H1 (cell line): ENCODE measurements at regions not wholly inside any gene's neighbourhood (a gene's known extent, or its start where the extent isn't known, plus 50 kb on each side); places are given as distances from the start of the nearest gene placed in this dataset.

Experiments
- ASH2L ChIP-seq: fragments of 200-600, 300-600 bp; sonication (generic); IDR thresholded peaks from one replicate; pipeline ENCODE4 v1.7.1; 2017; ENCODE audit warnings: low read length
- BACH1 ChIP-seq: IDR thresholded peaks from 2 replicates; pipeline ENCODE4 v1.6.1; 2012; ENCODE audit warnings: low read length, improper control_type of control experiment
- BCL11A ChIP-seq, 2 experiments: IDR thresholded peaks; one replicate each; pipeline ENCODE4 v1.6.1; 2011; ENCODE audit warnings: low read depth in 2 of 2, low read length in 2 of 2, mild to moderate bottlenecking in 2 of 2
- CHD2 ChIP-seq: IDR thresholded peaks from 2 replicates; pipeline ENCODE4 v1.6.1; 2012; ENCODE audit warnings: low read length, improper control_type of control experiment
- CREB1 ChIP-seq: IDR thresholded peaks from 2 replicates; pipeline ENCODE4 v1.6.1; 2012; ENCODE audit warnings: inconsistent platforms
- FOSL1 ChIP-seq: IDR thresholded peaks from 2 replicates; pipeline ENCODE4 v1.6.1; 2011; ENCODE audit warnings: mild to moderate bottlenecking, low read depth, low read length, moderate library complexity; ENCODE audit not compliant: insufficient read depth
- GTF2F1 ChIP-seq: IDR thresholded peaks from 2 replicates; pipeline ENCODE4 v1.6.1; 2012; ENCODE audit warnings: low read depth, low read length, improper control_type of control experiment, borderline replicate concordance
- HDAC2 ChIP-seq, 2 experiments: fragments of 300-600 bp in 1 of 2; sonication (generic) in 1 of 2; IDR thresholded peaks; 2 replicates each; pipeline ENCODE4 v1.6.1; 2011 to 2012; ENCODE audit warnings: low read depth in 2 of 2, low read length in 2 of 2, mild to moderate bottlenecking in 2 of 2, moderate library complexity in 2 of 2, borderline replicate concordance in 1 of 2, inconsistent platforms in 1 of 2
- JUN ChIP-seq: IDR thresholded peaks from 2 replicates; pipeline ENCODE4 v1.6.1; 2011; ENCODE audit warnings: low read depth, mild to moderate bottlenecking, improper control_type of control experiment, low read length
- JUND ChIP-seq: IDR thresholded peaks from 2 replicates; pipeline ENCODE4 v1.6.1; 2011; ENCODE audit warnings: mild to moderate bottlenecking, improper control_type of control experiment, low read length
- KDM4A ChIP-seq: IDR thresholded peaks from one replicate; pipeline ENCODE4 v1.7.1; 2012; ENCODE audit warnings: low read depth, mild to moderate bottlenecking, moderate library complexity, low read length, inconsistent platforms; ENCODE audit not compliant: severe bottlenecking
- NANOG ChIP-seq: IDR thresholded peaks from 2 replicates; pipeline ENCODE4 v1.6.1; 2011; ENCODE audit warnings: low read length, low read depth, mild to moderate bottlenecking, inconsistent platforms; ENCODE audit not compliant: insufficient read depth, poor library complexity, severe bottlenecking
- RBBP5 ChIP-seq: IDR thresholded peaks from 2 replicates; pipeline ENCODE4 v1.7.1; 2012; ENCODE audit warnings: low read depth, mild to moderate bottlenecking, inconsistent platforms, low read length, moderate library complexity, borderline replicate concordance
- SAP30 ChIP-seq: fragments of 300-600 bp; sonication (generic); IDR thresholded peaks from 2 replicates; pipeline ENCODE4 v1.7.1; 2012; ENCODE audit warnings: low read length, moderate library complexity, mild to moderate bottlenecking, inconsistent platforms; ENCODE audit not compliant: insufficient read depth, insufficient replicate concordance
- SP2 ChIP-seq: IDR thresholded peaks from 2 replicates; pipeline ENCODE4 v1.6.1; 2012; ENCODE audit warnings: mild to moderate bottlenecking, low read length, inconsistent platforms
- SP4 ChIP-seq: IDR thresholded peaks from 2 replicates; pipeline ENCODE4 v1.6.1; 2012; ENCODE audit warnings: low read length, inconsistent platforms
- SRF ChIP-seq: IDR thresholded peaks from 2 replicates; pipeline ENCODE4 v1.6.1; 2011; ENCODE audit warnings: mild to moderate bottlenecking, low read depth, low read length, moderate library complexity
- TAF1 ChIP-seq: IDR thresholded peaks from 2 replicates; pipeline ENCODE4 v1.6.1; 2011; ENCODE audit warnings: mild to moderate bottlenecking, low read depth, low read length
- TEAD4 ChIP-seq: IDR thresholded peaks from 2 replicates; pipeline ENCODE4 v1.6.1; 2012; ENCODE audit warnings: low read depth, low read length, inconsistent platforms, mixed read lengths
- YY1 ChIP-seq: IDR thresholded peaks from 2 replicates; pipeline ENCODE4 v1.6.1; 2011; ENCODE audit warnings: low read depth, mild to moderate bottlenecking, low read length
- TF ChIP-seq, protein P1 (sequence below): IDR thresholded peaks from 2 replicates; pipeline ENCODE4 v1.6.1; 2012; ENCODE audit warnings: inconsistent platforms
- TF ChIP-seq, protein P2 (sequence below), 3 experiments: IDR thresholded peaks; 1 replicate in 2 of 3; 2 replicates in 1 of 3; pipeline versions ENCODE4 v1.5.1 to v1.6.1; 2011; ENCODE audit warnings: low read length in 3 of 3, mild to moderate bottlenecking in 3 of 3, inconsistent platforms in 2 of 3, low read depth in 1 of 3, moderate library complexity in 1 of 3; ENCODE audit not compliant: insufficient read depth in 1 of 3; ENCODE audit errors: control extremely low read depth in 1 of 3

DNA sequence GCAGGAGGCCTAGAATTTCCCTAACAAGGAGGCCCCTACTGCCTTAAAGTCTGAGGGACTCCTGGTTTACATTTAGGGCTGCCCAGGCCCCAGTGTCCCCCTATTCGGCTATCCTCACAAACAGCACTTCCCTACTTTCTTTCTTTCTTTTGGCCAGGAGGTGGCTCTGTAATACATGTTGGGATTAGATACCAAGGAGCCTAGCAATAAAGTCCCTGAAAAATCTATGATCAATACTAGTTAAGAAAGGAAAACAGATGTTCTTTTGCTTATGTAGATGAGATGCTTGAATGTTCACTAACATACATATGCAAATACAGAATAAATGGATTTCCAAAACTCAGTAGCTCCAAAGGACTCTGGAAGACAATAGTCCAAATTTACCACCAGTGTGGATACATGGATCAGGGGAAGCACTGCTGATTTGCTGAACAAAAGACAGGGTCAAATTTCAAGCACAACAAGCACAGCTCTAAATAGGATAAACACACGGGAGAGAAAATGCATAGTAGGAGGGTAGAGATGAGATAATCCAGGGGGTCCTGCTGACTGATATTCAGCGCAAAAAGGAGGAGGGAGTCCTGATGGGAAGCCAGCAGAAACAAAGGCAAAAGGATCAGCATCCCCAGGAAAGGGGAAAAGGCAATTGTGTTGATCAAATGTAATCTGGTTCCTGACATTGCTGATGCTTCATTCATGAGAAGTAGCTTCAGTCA, 240.0 kb downstream of the NUF2 start (continued):
- TF ChIP-seq SP2 = no peak
- no peak for TF ChIP-seq SAP30
- TF ChIP-seq GTF2F1 = no peak
- TF ChIP-seq, protein P1, sequence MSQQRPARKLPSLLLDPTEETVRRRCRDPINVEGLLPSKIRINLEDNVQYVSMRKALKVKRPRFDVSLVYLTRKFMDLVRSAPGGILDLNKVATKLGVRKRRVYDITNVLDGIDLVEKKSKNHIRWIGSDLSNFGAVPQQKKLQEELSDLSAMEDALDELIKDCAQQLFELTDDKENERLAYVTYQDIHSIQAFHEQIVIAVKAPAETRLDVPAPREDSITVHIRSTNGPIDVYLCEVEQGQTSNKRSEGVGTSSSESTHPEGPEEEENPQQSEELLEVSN = no peak
- no peak for TF ChIP-seq YY1
- no peak for TF ChIP-seq CHD2
- TF ChIP-seq ASH2L = no peak
- TF ChIP-seq BCL11A (IDR thresholded peaks at IDR 0.05; ENCODE audit: low read depth in 2 of 2, low read length in 2 of 2) = no peak
- TF ChIP-seq RBBP5 = no peak
- no peak for TF ChIP-seq BACH1
- no peak for TF ChIP-seq JUN
- TF ChIP-seq CREB1 = no peak
- no peak for TF ChIP-seq KDM4A
- TF ChIP-seq FOSL1 = no peak
- 0 out of 2 replicates have a peak, but pooled peaks have one; percentile 25 for TF ChIP-seq SP4
- TF ChIP-seq HDAC2 (IDR thresholded peaks at IDR 0.05; ENCODE audit: borderline replicate concordance in 1 of 2, low read depth in 2 of 2, low read length in 2 of 2) = peak; percentile 81 to 95; a peak in 3 of 4 replicates
- no peak for TF ChIP-seq TEAD4
- TF ChIP-seq SRF = no peak
- TF ChIP-seq TAF1 = no peak
- no peak for TF ChIP-seq JUND
- peak; percentile 76 for TF ChIP-seq NANOG
- TF ChIP-seq, protein P2, sequence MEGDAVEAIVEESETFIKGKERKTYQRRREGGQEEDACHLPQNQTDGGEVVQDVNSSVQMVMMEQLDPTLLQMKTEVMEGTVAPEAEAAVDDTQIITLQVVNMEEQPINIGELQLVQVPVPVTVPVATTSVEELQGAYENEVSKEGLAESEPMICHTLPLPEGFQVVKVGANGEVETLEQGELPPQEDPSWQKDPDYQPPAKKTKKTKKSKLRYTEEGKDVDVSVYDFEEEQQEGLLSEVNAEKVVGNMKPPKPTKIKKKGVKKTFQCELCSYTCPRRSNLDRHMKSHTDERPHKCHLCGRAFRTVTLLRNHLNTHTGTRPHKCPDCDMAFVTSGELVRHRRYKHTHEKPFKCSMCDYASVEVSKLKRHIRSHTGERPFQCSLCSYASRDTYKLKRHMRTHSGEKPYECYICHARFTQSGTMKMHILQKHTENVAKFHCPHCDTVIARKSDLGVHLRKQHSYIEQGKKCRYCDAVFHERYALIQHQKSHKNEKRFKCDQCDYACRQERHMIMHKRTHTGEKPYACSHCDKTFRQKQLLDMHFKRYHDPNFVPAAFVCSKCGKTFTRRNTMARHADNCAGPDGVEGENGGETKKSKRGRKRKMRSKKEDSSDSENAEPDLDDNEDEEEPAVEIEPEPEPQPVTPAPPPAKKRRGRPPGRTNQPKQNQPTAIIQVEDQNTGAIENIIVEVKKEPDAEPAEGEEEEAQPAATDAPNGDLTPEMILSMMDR (IDR thresholded peaks at IDR 0.05; ENCODE audit: control extremely low read depth in 1 of 3, insufficient read depth in 1 of 3, low read depth in 1 of 3, low read length in 3 of 3) = peak; percentile 7 to 62 (median 47); a peak in 3 of 4 replicates
